ENCODE measurements at regions not wholly inside any gene's neighbourhood (a gene's known extent, or its start where the extent isn't known, plus 50 kb on each side); places are given as distances from the start of the nearest gene placed in this dataset.

DNA sequence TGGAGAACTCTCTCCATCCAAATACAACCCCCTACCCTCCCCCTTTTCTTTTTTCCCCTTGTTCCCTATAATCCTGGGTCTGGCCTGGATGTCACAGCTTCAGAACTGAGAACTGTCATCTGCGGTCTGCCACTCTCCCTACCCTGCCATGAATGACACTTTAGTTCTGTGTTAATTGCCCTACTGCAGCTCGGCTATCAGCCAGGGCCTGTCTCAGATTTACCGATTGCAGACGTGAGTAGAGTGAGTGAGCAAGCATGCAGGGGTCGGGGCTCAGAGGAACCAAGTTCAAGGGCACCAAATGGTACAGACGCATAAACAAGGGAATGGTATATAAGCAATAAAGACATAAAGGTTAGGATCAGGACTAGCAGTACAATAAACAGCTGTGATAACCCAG lies 967.8 kb downstream of the BCL11A start:
- intact Hi-C loops (cut with DNase I), result no loop called here
- ATAC-seq (ENCODE audit: poor library complexity), result no peak
- no peak for DNase-seq

- ATAC-seq (ENCODE audit: poor library complexity), result no peak
- intact Hi-C loops (cut with DNase I), result no loop called here
- DNase-seq, result no peak
Measured at GRCh38 chr2:59584958-59585357, 968.5 kb downstream of the BCL11A start.

DNA sequence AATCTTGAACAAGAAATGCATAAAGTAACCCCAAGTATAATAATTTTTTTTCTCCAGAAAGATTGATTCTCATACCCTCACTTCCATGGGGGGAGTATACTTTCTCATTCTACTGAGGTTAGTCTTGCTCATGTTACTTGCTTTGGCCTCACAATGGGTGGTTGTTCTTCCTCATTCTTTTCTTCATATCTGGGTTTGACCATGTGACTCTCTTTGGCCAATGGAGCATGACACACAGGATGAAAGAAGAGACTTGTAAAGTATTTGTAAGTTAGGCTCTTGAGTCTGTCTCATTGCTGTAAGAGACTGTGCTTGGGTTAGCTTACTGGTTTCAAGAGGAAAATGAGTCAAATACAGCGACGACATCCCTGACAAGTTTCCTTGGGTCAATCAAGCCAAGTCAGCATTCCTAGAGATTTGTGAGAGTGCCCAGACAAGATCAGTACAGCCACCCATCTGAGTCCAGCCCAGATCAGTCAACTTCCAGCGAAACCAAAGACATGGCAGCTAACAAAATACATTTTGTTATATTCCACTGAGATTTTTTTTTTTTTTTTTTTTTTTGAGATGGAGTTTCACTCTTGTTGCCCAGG lies 970.2 kb downstream of the BCL11A start:
- DNase-seq (no peak), ATAC-seq (ENCODE audit: poor library complexity) (no peak)
- intact Hi-C loops (cut with DNase I), result no loop called here

DNA sequence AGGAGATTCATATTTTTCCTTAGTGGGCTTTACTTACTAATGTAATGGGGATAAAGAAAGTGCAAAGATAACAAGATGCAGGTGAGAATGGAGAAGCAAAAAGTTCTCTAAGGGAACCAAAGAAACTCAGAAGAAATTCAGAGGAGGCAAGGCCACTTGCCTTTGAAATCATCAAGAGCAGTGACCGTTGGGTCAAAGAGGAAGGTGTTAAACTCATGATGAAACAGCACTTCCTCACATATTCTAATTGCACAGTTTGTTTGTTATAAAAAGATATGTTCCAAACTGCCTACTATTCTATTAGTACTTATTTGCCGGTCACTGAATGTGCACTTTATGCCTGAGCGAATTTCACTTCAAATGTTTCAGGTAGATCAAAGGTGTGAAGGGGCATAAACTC lies 975.1 kb downstream of the BCL11A start:
- ATAC-seq (ENCODE audit: poor library complexity), result no peak
- intact Hi-C loops (cut with DNase I), result no loop called here
- no peak for DNase-seq

DNA sequence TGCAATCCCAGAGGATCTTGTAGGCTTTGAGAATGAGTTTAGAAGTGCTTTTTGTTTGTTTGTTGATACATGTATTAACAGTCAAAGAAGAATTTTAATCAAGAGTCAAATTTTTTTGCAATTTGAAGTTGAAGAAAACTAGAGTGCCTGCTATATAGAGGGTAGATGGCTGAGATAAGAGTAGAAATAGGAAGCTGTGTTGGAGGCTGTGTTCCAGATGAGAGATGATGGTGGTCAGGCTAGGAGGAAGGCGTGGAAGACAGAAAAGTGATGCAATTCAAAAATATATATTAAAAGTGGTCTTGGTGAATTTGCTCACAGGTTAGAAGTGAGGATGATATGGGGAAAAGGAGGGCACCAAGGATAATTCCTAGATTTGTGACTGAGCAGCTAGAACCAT lies 978.3 kb downstream of the BCL11A start:
- DNase-seq, result no peak
- no peak for ATAC-seq (ENCODE audit: poor library complexity)
- intact Hi-C loops (cut with DNase I), result no loop called here

DNA sequence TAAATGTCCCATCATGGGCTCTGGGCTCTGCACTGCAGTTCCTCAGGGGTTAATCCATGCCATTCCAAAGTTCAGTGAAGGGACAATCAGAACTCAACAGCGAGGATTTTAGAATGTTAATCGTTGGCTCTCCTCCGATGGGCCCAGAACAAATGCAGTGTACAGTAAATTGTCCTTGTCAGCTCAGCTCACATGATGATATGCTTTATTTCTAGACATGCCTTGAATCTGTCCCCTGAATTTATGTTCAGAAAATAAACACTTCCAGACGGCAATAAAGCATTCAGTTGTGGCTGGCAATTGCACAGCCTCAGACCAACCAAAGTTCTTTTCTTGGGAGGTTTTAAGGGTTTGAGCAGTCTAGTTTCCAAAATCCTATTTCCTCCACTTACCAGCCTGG lies 981.2 kb downstream of the BCL11A start:
- ATAC-seq (ENCODE audit: poor library complexity), result no peak
- intact Hi-C loops (cut with DNase I), result no loop called here
- DNase-seq, result no peak

- ATAC-seq (ENCODE audit: poor library complexity), result no peak
- intact Hi-C loops (cut with DNase I), result no loop called here
- DNase-seq, result no peak
Measured at GRCh38 chr2:59570818-59571217, 982.6 kb downstream of the BCL11A start.

- ATAC-seq (ENCODE audit: poor library complexity) (no peak), DNase-seq (no peak)
- intact Hi-C loops (cut with DNase I), result no loop called here
Measured at GRCh38 chr2:59569124-59569523, 984.3 kb downstream of the BCL11A start.

DNA sequence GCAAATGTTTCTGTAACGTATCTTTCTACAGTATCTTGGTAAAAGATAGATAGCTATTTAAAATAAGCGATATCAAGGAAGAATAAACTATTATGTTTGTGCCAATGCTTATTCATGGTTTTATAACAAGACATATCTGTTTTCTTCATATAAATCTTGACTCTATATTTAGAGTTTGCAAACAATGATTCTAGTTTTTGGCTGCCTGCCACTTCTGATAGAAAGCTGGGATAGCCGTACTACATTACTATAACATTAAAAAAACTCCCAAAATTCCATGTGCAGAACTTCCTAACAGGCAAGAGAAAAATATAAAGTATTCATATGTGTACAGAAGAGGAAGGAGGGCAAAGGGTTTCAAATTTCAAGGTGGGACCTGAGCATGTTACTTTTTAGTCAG lies 985.0 kb downstream of the BCL11A start:
- ATAC-seq (ENCODE audit: poor library complexity), result no peak
- intact Hi-C loops (cut with DNase I), result no loop called here
- no peak for DNase-seq

GRCh38 chr2:59567151-59567550 lies 986.3 kb downstream of the BCL11A start:
- no peak for ATAC-seq (ENCODE audit: poor library complexity)
- DNase-seq, result no peak
- intact Hi-C loops (cut with DNase I), result no loop called here

DNA sequence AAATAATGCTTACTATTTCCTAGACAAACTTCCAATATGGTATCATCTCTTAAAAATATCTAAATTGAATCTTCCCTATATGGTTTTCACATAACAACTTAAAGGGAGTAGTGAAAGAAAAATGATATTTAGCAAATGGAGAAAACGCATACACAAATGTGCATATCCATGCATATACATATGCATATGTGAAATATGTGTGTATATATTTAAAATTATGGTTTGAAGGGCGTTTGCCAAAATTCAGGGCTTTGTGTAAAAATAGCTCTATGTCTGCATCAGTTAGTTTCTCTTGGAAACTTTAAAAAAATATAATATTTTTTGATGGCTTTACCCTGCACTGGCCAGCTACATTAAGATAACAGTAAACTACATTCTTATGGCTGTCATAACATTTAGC lies 986.7 kb downstream of the BCL11A start:
- DNase-seq, result no peak
- intact Hi-C loops (cut with DNase I), result no loop called here
- ATAC-seq (ENCODE audit: poor library complexity), result no peak

GRCh38 chr2:59561281-59561680 lies 992.2 kb downstream of the BCL11A start:
- intact Hi-C loops (cut with DNase I), result no loop called here
- DNase-seq (no peak), ATAC-seq (ENCODE audit: poor library complexity) (no peak)

DNA sequence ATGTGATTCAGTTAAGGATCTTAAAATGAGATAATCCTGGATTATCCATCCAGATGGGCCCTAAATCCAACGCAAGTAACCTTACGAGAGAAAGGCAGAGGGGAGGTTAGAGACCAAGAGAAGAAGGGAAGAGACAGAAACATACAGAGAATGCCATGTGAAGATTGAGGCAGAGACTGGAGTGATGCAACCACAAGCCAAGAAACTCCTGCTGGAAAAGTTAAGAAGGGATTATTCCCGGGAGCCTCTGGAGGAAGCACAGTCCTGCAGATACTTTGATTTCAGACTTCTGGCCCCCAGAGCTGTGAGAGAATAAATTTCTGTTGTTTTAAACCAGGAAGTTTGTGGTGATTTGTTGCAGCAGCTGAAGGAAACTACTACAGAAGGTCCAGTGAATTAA lies 992.7 kb downstream of the BCL11A start:
- ATAC-seq (ENCODE audit: poor library complexity), result no peak

DNA sequence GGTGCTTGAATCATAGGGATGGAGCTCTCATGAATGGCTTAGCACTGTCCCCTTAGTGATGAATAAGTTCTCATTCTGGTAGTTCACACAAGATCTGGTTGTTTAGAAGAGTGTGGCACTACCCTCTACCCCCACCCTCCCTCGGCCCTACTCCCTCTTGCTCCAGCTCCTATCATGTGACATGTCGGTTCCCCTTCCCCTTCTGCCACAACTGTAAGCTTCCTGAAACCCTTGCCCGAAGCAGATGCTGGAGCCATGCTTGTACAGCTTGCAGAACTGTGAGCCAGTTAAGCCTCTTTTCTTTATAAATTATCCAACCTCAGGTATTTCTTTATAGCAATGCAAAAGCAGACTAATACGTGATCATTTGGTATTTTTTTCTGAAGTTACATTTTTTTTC lies 1012.6 kb downstream of the BCL11A start:
- no peak for DNase-seq
- no peak for ATAC-seq (ENCODE audit: poor library complexity)
- intact Hi-C loops (cut with DNase I), result no loop called here

More for the DNA sequence above, 992.7 kb downstream of the BCL11A start:
- intact Hi-C loops (cut with DNase I), result no loop called here
- DNase-seq, result no peak

DNA sequence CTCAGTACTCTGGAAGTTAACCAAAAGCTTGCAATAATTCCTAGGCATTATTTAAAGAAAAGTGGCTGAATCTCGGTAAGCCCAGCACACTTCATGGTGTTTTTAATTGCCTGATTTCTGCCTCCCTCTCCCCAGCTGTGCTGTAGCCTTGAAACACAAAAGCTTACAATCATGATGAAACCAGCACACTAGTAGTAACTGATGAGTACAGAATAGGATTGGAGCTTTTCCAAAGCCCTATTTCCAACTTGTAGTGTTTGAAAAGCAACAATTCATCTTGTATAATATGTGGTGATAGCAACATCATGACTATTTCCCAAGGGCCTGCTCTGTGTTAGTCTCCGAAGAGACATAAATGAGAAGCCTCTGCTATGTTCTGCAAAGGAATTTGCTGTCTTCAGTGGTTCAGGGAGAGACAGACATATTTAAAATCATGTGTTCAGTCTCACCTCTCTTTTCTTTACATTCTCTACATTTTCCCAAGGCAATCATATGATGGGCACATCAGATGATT lies 1015.0 kb downstream of the BCL11A start:
- intact Hi-C loops (cut with DNase I), result no loop called here
- ATAC-seq (ENCODE audit: poor library complexity), result no peak
- no peak for DNase-seq

- DNase-seq, result no peak
- intact Hi-C loops (cut with DNase I), result no loop called here
- ATAC-seq (ENCODE audit: poor library complexity), result no peak
Measured at GRCh38 chr2:59532808-59533207, 1020.6 kb downstream of the BCL11A start.

- DNase-seq (no peak), ATAC-seq (ENCODE audit: poor library complexity) (no peak)
- intact Hi-C loops (cut with DNase I), result no loop called here
Measured at GRCh38 chr2:59530258-59530657, 1023.2 kb downstream of the BCL11A start.

DNA sequence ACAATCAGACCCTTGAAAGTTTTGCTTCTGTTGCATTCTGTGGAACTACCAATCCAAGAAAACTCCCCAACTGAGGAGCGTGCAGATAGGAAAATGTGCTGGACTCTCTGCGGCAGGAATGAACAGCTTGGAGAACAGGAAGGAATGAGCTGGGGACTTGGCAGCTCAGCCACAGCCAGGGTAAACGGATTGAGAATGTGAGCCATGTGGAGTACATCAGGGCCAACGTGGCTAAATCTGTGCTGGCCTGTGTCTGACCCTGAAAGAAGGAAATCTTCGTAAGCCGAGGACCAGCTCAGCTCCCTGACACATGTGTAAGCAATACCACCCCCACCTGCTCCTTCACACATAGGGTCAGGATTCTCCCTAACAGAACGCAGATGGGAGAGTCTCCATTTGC lies 1023.7 kb downstream of the BCL11A start:
- intact Hi-C loops (cut with DNase I), result no loop called here
- DNase-seq (no peak), ATAC-seq (ENCODE audit: poor library complexity) (no peak)

GRCh38 chr2:59528525-59528924 lies 1024.9 kb downstream of the BCL11A start:
- intact Hi-C loops (cut with DNase I), result no loop called here
- ATAC-seq (ENCODE audit: poor library complexity), result no peak
- DNase-seq, result no peak

DNA sequence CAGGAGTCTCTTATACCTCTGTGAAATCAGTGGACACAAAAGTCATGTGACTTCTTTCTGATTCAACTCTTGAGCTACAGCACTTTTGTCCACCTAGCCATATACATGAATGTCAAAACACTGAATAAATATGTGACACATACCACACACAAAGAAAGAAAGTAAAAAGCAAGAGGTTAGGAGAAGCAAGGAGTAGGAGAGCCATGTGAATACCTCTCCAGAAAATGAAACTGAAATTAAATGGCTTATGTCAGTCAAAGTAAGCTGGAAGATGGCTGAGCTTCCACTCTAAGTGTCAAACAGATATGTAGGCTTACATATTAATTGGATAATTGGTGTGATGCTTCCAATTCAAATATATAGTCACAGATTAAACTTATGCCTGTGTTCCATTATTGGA lies 1050.5 kb downstream of the BCL11A start:
- ATAC-seq (ENCODE audit: poor library complexity) (no peak), DNase-seq (no peak)
- intact Hi-C loops (cut with DNase I), result no loop called here

DNA sequence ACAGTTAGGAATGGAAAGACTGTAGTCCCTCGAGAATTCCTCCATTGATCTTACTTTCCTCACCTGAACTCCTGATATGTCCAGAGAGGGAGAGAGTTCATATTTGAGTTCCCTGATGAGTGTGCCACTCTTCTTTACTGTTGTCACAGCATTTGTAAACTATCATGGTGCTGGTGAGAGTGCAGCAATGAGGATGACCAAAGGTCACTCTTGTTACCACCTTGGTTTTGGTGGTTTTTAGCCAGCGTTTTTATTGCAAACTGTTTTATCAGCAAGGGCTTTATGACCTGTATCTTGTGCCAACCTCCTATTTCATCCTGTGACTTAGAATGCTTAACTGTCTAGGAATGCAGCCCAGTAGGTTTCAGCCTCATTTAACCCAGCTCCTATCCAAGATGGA lies 1062.5 kb downstream of the BCL11A start:
- DNase-seq (no peak), ATAC-seq (ENCODE audit: poor library complexity) (no peak)
- intact Hi-C loops (cut with DNase I), result no loop called here

All from Right ventricle myocardium superior (tissue), 1 donor.